Frontal cortex (tissue), 3 donors: ENCODE measurements at regions not wholly inside any gene's neighbourhood (a gene's known extent, or its start where the extent isn't known, plus 50 kb on each side); places are given as distances from the start of the nearest gene placed in this dataset.
"Not testable (repeated sequence)": the region's sequence is repeated elsewhere in the genome, so short reads cannot be mapped to it uniquely, and the experiment has no call there.

Experiments used
- DNase-seq, 2 donors: peaks; one replicate each; pipeline ENCODE4 v3.0.0; 2012; ENCODE audit warnings: low spot score in 2 of 2
- FAIRE-seq: peaks from 2 replicates; lab custom pipeline; 2012; peaks lifted over from hg19 to GRCh38; lab: Jason Lieb, UNC
- donor health status: control.
- donor health status: control.
- donor health status: control.

DNA sequence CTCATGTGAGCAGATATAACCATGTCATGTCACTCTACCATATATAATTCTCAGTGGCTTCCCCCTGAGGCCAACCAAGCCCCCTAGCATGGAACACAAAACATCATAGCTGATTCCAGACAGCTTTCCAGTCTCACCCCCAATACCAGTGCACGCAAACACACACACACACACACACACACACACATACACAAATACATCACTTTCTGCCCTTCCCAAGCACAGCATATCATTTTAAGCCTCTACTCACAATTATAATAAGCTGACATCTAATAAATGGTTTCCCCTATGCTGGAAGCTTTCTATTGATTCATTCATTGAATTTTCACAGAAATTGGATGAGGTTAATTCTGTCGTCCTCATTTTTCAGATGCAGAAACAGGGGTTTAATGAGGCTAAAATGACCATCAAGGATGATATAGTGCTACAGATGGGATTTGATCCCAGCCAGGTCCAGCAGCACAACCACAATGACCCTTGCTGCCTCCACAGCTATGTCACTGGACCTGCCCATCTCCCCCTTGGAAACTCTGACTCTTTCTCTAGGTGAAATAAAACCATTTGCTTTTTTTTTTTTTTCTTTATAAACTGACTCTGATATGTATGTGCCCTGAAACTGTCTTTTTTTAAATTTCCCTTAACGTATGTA is 131.1 kb downstream of the TMEM114 start:
- no peak for FAIRE-seq

GRCh38 chr16:8458481-8459046 is 131.7 kb downstream of the TMEM114 start:
- FAIRE-seq, result no peak

More for the DNA sequence above, 131.1 kb downstream of the TMEM114 start:
- DNase-seq, result no peak

DNA sequence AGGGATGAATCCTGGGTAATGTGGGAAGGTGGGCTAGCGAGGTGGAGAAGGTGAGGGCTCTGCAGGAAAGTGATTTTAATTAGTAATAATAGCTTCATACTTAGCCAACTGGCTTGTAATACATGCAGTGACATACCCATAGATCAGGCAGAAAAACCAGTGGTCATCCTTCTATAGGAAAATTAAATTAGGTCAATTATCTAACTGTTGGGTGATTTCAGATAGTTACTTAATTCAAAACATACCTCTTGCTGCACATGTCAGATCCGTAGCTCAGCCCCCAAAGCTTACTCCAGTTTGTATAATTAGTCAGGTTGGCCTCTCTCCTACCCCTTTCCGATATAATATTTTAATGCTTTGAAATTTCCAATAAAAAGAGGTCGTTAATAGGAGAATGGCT is 137.0 kb downstream of the TMEM114 start:
- FAIRE-seq, result no peak
- no peak for DNase-seq

More at GRCh38 chr16:8458481-8459046, 131.7 kb downstream of the TMEM114 start:
- DNase-seq, result no peak

DNA sequence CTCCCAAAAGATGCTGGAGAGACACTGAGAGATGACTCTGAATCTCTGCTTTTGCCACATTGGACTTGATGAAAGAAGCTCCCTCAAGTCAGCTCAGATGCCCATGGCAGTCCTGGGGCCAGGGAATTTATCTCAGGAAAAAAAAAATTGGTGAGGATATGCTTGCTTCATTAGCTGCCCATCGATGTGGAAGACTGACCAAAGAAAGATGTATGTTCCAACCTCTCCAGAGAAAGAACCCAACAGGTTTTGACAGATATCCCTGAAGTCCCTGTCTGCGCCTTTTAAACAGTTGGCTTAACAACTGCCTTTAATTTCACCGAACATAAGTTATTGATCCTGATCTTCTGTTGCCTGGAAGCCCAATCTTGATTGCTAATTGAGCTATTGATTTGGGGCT is 137.4 kb downstream of the TMEM114 start:
- FAIRE-seq, result no peak
- DNase-seq, result no peak

GRCh38 chr16:8436931-8437330 is 153.4 kb downstream of the TMEM114 start:
- no peak for DNase-seq
- FAIRE-seq, result no peak

GRCh38 chr16:8431783-8432182 is 158.5 kb downstream of the TMEM114 start:
- no peak for FAIRE-seq

DNA sequence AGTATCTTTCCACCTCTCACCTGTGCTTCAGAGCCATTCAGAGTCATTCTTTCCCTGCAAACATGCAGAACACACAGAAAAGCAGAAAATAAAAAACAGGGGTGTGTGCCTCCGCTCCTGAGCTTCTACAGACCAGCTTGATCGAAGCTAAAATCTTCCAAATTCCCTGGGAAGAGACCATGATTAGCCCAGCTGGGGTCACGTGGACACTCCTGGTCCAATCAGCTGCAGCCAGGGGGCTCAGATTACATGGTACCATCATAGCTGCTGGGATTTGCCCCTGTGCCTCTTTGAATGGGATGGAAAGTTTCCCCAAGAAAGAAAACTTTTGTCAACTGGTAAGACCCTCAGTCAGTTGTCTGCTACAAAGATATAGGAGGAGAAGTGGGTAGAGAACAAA is 159.9 kb downstream of the TMEM114 start:
- FAIRE-seq (no peak), DNase-seq (no peak)

More at GRCh38 chr16:8431783-8432182, 158.5 kb downstream of the TMEM114 start:
- no peak for DNase-seq

DNA sequence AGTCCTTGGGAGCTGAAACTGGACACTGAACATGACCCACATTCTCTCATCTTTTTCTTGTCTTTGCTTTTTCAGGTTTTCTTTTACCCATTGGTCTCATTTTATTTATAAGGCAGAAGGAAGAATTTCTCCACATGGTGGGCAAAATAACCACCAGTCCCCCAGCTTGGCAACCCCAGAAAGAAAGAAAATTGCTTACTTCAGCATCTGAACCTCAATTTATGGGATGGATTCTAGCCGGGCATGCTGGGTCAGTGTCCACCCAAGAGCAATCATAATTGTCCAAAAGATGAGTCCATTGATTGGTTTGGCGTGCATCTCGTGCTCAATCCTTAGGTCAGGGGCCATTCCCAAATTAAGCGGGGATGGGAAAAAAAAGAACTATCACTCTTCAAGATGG is 163.7 kb downstream of the TMEM114 start:
- FAIRE-seq (no peak), DNase-seq (no peak)

DNA sequence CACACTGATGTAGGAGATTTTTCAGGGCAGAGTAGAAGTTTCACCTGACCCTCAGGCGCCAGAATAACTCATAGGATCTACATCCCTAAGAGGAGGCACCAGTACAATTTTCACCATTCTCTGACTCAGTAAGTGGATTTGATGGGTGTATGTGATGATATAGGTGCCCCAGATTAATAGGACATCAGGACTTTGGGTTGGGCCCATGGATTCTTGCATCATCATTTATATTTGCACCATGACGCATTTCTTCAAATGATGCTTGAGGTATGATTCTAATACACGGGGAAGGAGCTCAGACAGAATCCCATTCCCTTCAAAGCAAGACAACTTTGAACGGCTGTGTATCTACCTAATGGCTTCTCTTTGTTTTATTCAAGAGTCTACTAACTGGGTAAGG is 173.2 kb downstream of the TMEM114 start:
- FAIRE-seq, result no peak

DNA sequence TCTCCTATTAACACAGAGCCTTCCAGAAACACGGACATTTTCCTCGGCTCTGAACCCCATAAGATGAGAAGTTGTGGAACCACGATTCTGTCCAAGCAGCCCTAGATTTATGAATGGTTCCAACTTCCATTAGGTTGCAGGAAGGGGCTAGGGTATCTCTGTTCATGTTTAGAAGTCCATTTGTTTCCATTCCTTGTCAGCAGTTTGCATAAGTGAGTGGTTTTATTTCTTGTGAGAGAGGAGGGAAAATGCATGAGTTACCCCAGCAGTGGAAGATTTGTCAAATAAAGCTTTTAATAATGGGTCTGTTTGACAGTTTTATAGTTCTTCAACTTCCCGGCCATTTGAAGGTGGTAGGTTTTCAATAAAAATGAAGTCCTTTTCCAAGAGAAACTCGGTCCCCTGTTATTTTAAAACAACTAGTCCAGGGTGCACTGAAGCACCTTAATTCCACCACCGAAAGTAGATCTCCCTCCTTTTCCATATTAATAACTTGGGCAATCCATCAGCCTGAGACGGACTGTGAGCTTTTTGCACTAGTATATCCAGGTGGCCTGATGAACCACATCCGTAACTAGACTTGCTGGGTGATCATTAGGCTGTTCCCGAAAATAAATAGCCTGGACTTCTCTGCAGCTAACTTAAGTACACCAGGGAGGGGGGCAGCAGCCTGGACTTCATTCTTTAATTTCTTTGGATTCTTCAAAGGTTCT is 181.3 kb downstream of the TMEM114 start:
- FAIRE-seq (no peak), DNase-seq (no peak)

More for the DNA sequence above, 173.2 kb downstream of the TMEM114 start:
- no peak for DNase-seq

GRCh38 chr16:8407351-8407750 is 183.0 kb downstream of the TMEM114 start:
- FAIRE-seq (no peak), DNase-seq (no peak)

- no peak for DNase-seq
These were observed 186.1 kb downstream of the TMEM114 start for GRCh38 chr16:8403978-8404749.

GRCh38 chr16:8402981-8403843 is 187.1 kb downstream of the TMEM114 start:
- DNase-seq (no peak), FAIRE-seq (no peak)

More at GRCh38 chr16:8403978-8404749, 186.1 kb downstream of the TMEM114 start:
- no peak for FAIRE-seq

DNA sequence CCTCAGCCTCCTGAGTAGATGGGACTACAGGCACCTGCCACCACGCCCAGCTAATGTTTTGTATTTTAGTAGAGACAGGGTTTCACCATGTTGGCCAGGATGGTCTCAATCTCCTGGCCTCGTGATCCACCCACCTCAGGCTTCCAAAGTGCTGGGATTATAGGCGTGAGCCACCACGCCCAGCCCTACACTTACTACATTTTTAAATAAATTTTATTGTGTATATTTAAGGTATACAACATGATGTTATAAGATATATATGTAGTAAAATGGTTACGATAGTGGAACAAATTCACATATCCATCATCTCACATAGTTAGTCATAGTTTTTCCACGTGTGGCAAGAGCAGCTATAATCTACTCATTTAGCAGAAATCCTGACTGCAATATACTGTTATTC is 189.6 kb downstream of the TMEM114 start:
- FAIRE-seq, DNase-seq: not testable (repeated sequence)

DNA sequence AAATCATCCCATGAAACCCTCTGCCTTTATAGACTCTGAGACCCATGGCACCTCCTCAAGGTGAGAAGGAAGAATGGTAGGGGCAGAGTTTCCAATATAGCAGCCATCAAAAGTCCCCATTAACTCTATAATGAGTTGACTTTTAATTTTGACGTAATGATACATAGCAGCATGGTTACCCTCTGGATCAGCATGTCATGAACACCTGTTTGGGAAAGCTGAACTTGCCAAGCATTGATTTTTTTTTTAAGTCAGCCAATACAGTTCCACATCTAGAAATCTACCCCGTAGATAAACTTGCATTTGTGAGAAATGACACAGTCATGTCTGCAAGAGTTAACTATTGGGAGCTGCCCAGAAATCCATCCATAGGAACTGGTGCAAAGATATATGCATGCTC is 191.8 kb downstream of the TMEM114 start:
- DNase-seq (no peak), FAIRE-seq (no peak)

DNA sequence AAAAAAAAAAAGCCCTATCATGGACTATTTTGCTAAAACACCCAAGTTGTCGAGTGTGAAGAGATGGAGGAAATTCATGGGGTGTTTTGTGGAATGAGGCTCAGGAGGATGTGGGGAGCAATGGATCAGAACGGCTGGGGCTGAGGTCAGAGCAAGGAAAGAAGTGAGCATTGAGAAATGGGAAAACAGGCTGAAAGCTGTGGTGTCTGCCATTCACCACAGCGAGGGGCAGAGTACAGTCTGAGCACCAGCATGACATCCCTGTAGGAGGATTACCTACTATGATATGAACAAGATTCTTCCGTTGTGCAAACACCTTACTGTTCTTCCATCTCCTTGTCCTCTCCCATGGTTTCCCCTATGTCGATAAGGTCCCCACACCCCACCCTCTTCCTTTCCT is 193.1 kb downstream of the TMEM114 start:
- FAIRE-seq, result no peak
- no peak for DNase-seq

DNA sequence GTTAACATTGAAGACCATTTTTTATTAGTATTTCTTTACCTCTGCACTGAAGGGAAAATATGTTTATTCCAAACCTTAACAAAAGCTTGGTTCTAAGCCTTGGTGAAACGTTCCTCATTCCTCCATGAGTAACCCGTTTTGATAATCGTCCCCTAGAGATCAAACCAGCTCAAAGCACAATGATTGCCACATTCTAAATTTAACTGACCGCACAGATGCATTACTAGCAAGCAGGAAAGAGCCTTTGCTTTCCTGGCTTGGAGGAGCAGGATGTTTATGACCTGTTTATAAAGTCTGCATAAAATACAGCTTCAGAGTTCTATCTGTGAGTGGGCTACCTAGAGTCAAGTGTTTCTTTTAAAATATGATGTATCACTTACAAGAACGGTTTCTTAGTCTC is 193.8 kb downstream of the TMEM114 start:
- FAIRE-seq, result no peak
- DNase-seq, result no peak

DNA sequence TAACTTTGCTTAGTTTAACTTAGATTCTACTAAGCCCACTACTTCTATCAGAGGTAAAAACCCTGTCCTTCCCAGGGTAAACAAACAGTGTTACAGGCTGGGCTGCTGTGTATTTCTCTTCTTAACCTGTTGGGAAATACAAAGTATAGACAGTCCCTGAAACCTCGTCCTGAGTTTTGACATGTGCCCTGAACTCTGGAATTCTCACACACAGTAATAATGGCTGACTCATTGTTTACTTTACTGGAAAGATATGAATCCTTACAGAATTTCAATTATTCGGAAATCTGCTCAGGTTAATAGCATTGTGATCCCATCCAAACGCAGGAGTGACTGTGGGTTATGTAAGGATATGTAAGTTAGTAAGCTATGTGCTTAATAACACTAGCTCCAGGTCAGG is 199.1 kb downstream of the TMEM114 start:
- FAIRE-seq (no peak), DNase-seq (no peak)

DNA sequence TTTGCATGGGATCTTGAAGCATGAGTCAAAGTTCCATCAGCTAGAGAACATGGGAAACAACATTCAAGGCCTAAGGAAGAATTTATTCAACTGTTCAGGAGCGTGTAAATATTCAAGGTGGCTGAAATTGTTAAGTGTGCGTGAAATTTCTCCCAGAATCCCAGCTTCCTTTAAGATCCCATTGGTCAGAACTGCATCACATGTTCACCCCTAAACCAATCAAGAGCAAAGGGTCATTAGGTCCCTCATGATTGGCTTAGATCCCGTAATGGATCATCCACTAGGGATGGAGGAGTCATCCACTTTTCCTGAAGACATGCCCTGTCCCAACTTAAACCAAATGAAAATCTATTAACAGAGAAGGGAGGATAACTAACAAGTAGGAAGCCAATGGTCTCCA is 201.6 kb downstream of the TMEM114 start:
- FAIRE-seq, result no peak
- no peak for DNase-seq

- no peak for DNase-seq
- no peak for FAIRE-seq
These were observed 208.5 kb downstream of the TMEM114 start for GRCh38 chr16:8381814-8382213.
